Activated T-cell treated with anti-CD3 and anti-CD28 coated beads, Interleukin-2, amount 50 U/mL, for 4 hours (primary cell): ENCODE measurements at regions not wholly inside any gene's neighbourhood (a gene's known extent, or its start where the extent isn't known, plus 50 kb on each side); places are given as distances from the start of the nearest gene placed in this dataset.

Experiments used
- ATAC-seq, 2 donors: fragments of 200-7000 bp; cut with Tn5 transposase; one replicate each; pipeline ENCODE4 v1.10.0; 2021
- DNase-seq: peaks from one replicate; pipeline ENCODE4 v3.0.0-alpha.2; 2020
- H3K27me3 Mint-ChIP-seq: one replicate; pipeline ENCODE4 v1.8.0; 2021; ENCODE audit warnings: low read depth, mixed read lengths
- H3K36me3 Mint-ChIP-seq: one replicate; pipeline ENCODE4 v1.8.0; 2022; ENCODE audit warnings: mixed read lengths; ENCODE audit not compliant: insufficient read depth
- H3K4me1 Mint-ChIP-seq: one replicate; pipeline ENCODE4 v1.8.0; 2021; ENCODE audit warnings: low read depth, mixed read lengths
- H3K4me3 Mint-ChIP-seq: one replicate; pipeline ENCODE4 v1.8.0; 2021; ENCODE audit warnings: mild to moderate bottlenecking, moderate library complexity, mixed read lengths
- H3K9me3 Mint-ChIP-seq: one replicate; pipeline ENCODE4 v1.8.0; 2021; ENCODE audit warnings: mixed read lengths

- no peak for ATAC-seq
- Mint-ChIP-seq H3K36me3 (no peaks in the 10 kb centered on the region), H3K9me3 (peaks cover 4% of the 10 kb centered on the region), H3K4me1 (no peaks in the 10 kb centered on the region), H3K27me3 (no peaks in the 10 kb centered on the region), H3K4me3 (no peak overlapping the region)
- no peak for DNase-seq
Observed at GRCh38 chr10:83037653-83038052, 1101.7 kb upstream of the GHITM start.

GRCh38 chr10:83038631-83039030 is 1100.7 kb upstream of the GHITM start:
- no peaks in the 10 kb centered on the region for H3K4me1 Mint-ChIP-seq
- no peak for DNase-seq
- peaks cover 4% of the 10 kb centered on the region for H3K9me3 Mint-ChIP-seq
- H3K4me3 Mint-ChIP-seq, result no peak overlapping the region
- ATAC-seq, result no peak
- no peaks in the 10 kb centered on the region for H3K27me3 Mint-ChIP-seq
- no peaks in the 10 kb centered on the region for H3K36me3 Mint-ChIP-seq

- ATAC-seq (no peak), DNase-seq (no peak)
- H3K27me3 Mint-ChIP-seq, result no peaks in the 10 kb centered on the region
Observed at GRCh38 chr10:83045731-83046130, 1093.6 kb upstream of the GHITM start.

GRCh38 chr10:83050815-83051214 is 1088.5 kb upstream of the GHITM start:
- Mint-ChIP-seq H3K9me3 (peaks cover 1% of the 10 kb centered on the region), H3K4me1 (no peaks in the 10 kb centered on the region), H3K4me3 (no peak overlapping the region), H3K27me3 (no peaks in the 10 kb centered on the region), H3K36me3 (no peaks in the 10 kb centered on the region)
- ATAC-seq, result no peak
- no peak for DNase-seq

More at GRCh38 chr10:83045731-83046130, 1093.6 kb upstream of the GHITM start:
- Mint-ChIP-seq H3K4me1 (no peaks in the 10 kb centered on the region), H3K4me3 (no peak overlapping the region), H3K9me3 (peaks cover 3% of the 10 kb centered on the region), H3K36me3 (no peaks in the 10 kb centered on the region)

GRCh38 chr10:83062871-83063270 is 1076.4 kb upstream of the GHITM start:
- Mint-ChIP-seq H3K27me3 (no peaks in the 10 kb centered on the region), H3K4me3 (no peak overlapping the region), H3K9me3 (peaks cover 19% of the 10 kb centered on the region), H3K4me1 (no peaks in the 10 kb centered on the region), H3K36me3 (no peaks in the 10 kb centered on the region)
- ATAC-seq (no peak), DNase-seq (no peak)

- Mint-ChIP-seq H3K9me3 (peaks cover 5% of the 10 kb centered on the region), H3K36me3 (no peaks in the 10 kb centered on the region), H3K27me3 (no peaks in the 10 kb centered on the region), H3K4me3 (no peak overlapping the region), H3K4me1 (no peaks in the 10 kb centered on the region)
- DNase-seq (no peak), ATAC-seq (no peak)
Observed at GRCh38 chr10:83073472-83073871, 1065.8 kb upstream of the GHITM start.

- ATAC-seq, result no peak
- no peak for DNase-seq
- no peak overlapping the region for H3K4me3 Mint-ChIP-seq
- peaks cover 9% of the 10 kb centered on the region for H3K9me3 Mint-ChIP-seq
- H3K4me1 Mint-ChIP-seq, result no peaks in the 10 kb centered on the region
- no peaks in the 10 kb centered on the region for H3K36me3 Mint-ChIP-seq
- no peaks in the 10 kb centered on the region for H3K27me3 Mint-ChIP-seq
Observed at GRCh38 chr10:83075016-83075814, 1064.1 kb upstream of the GHITM start.

- ATAC-seq, result no peak
- H3K27me3 Mint-ChIP-seq, result no peaks in the 10 kb centered on the region
- H3K9me3 Mint-ChIP-seq, result peaks cover 9% of the 10 kb centered on the region
- DNase-seq, result no peak
- no peaks in the 10 kb centered on the region for H3K36me3 Mint-ChIP-seq
- H3K4me1 Mint-ChIP-seq, result no peaks in the 10 kb centered on the region
- H3K4me3 Mint-ChIP-seq, result no peak overlapping the region
Observed at GRCh38 chr10:83075815-83076355, 1063.4 kb upstream of the GHITM start.

- ATAC-seq, result no peak
Observed at GRCh38 chr10:83076443-83076842, 1062.9 kb upstream of the GHITM start.

GRCh38 chr10:83078160-83078559 is 1061.1 kb upstream of the GHITM start:
- ATAC-seq (no peak), DNase-seq (no peak)
- no peaks in the 10 kb centered on the region for H3K27me3 Mint-ChIP-seq
- H3K9me3 Mint-ChIP-seq, result peaks cover 9% of the 10 kb centered on the region
- no peak overlapping the region for H3K4me3 Mint-ChIP-seq
- H3K36me3 Mint-ChIP-seq, result no peaks in the 10 kb centered on the region
- H3K4me1 Mint-ChIP-seq, result no peaks in the 10 kb centered on the region

More at GRCh38 chr10:83076443-83076842, 1062.9 kb upstream of the GHITM start:
- H3K36me3 Mint-ChIP-seq, result no peaks in the 10 kb centered on the region
- peaks cover 9% of the 10 kb centered on the region for H3K9me3 Mint-ChIP-seq
- no peaks in the 10 kb centered on the region for H3K27me3 Mint-ChIP-seq
- DNase-seq, result no peak
- H3K4me3 Mint-ChIP-seq, result no peak overlapping the region
- no peaks in the 10 kb centered on the region for H3K4me1 Mint-ChIP-seq

GRCh38 chr10:83078645-83079044 is 1060.7 kb upstream of the GHITM start:
- no peak overlapping the region for H3K4me3 Mint-ChIP-seq
- no peaks in the 10 kb centered on the region for H3K4me1 Mint-ChIP-seq
- no peaks in the 10 kb centered on the region for H3K36me3 Mint-ChIP-seq
- ATAC-seq (no peak), DNase-seq (no peak)
- H3K9me3 Mint-ChIP-seq, result peaks cover 12% of the 10 kb centered on the region
- H3K27me3 Mint-ChIP-seq, result no peaks in the 10 kb centered on the region

GRCh38 chr10:83083831-83084230 is 1055.5 kb upstream of the GHITM start:
- ATAC-seq, result no peak
- Mint-ChIP-seq H3K36me3 (no peaks in the 10 kb centered on the region), H3K4me3 (no peak overlapping the region), H3K4me1 (no peaks in the 10 kb centered on the region), H3K27me3 (no peaks in the 10 kb centered on the region), H3K9me3 (peaks cover 11% of the 10 kb centered on the region)
- no peak for DNase-seq

GRCh38 chr10:83089335-83089734 is 1050.0 kb upstream of the GHITM start:
- Mint-ChIP-seq H3K27me3 (no peaks in the 10 kb centered on the region), H3K4me1 (no peaks in the 10 kb centered on the region), H3K36me3 (no peaks in the 10 kb centered on the region), H3K4me3 (no peak overlapping the region), H3K9me3 (peaks cover 10% of the 10 kb centered on the region)
- DNase-seq (no peak), ATAC-seq (no peak)

- H3K4me1 Mint-ChIP-seq, result no peaks in the 10 kb centered on the region
- no peaks in the 10 kb centered on the region for H3K36me3 Mint-ChIP-seq
- peaks cover 25% of the 10 kb centered on the region for H3K9me3 Mint-ChIP-seq
- H3K4me3 Mint-ChIP-seq, result no peak overlapping the region
- DNase-seq, result no peak
- H3K27me3 Mint-ChIP-seq, result no peaks in the 10 kb centered on the region
- no peak for ATAC-seq
Observed at GRCh38 chr10:83104616-83105015, 1034.7 kb upstream of the GHITM start.

GRCh38 chr10:83108565-83109333 is 1030.6 kb upstream of the GHITM start:
- no peak for DNase-seq
- peaks cover 37% of the 10 kb centered on the region for H3K9me3 Mint-ChIP-seq
- no peaks in the 10 kb centered on the region for H3K4me1 Mint-ChIP-seq
- H3K4me3 Mint-ChIP-seq, result no peak overlapping the region
- ATAC-seq, result no peak
- H3K36me3 Mint-ChIP-seq, result no peaks in the 10 kb centered on the region
- no peaks in the 10 kb centered on the region for H3K27me3 Mint-ChIP-seq
